Inflammatory macrophage treated with lipopolysaccharide for 4 hours (primary cell): ENCODE measurements at regions not wholly inside any gene's neighbourhood (a gene's known extent, or its start where the extent isn't known, plus 50 kb on each side); places are given as distances from the start of the nearest gene placed in this dataset.

Source experiments
- DNase-seq: peaks from one replicate; pipeline ENCODE4 v3.0.0-alpha.2; 2020

GRCh38 chr18:57991552-57991951, 52.5 kb upstream of the NEDD4L start:
- no peak for DNase-seq

GRCh38 chr18:57989536-57989935, 54.5 kb upstream of the NEDD4L start:
- no peak for DNase-seq

GRCh38 chr18:57984490-57985115, 59.4 kb upstream of the NEDD4L start:
- no peak for DNase-seq

GRCh38 chr18:57983965-57984364, 60.1 kb upstream of the NEDD4L start:
- DNase-seq, result no peak

GRCh38 chr18:57983472-57983871, 60.6 kb upstream of the NEDD4L start:
- DNase-seq, result no peak

GRCh38 chr18:57982372-57983021, 61.5 kb upstream of the NEDD4L start:
- no peak for DNase-seq

- DNase-seq, result no peak
Measured at GRCh38 chr18:57981308-57982028, 62.6 kb upstream of the NEDD4L start.

- DNase-seq, result no peak
Measured at GRCh38 chr18:57980573-57981307, 63.3 kb upstream of the NEDD4L start.

- peak; percentile 61 for DNase-seq
Measured at GRCh38 chr18:57976230-57976773, 67.7 kb upstream of the NEDD4L start.

- peak; percentile 61 for DNase-seq
Measured at GRCh38 chr18:57975805-57976204, 68.2 kb upstream of the NEDD4L start.

GRCh38 chr18:57974585-57975265, 69.3 kb upstream of the NEDD4L start:
- no peak for DNase-seq

GRCh38 chr18:57973889-57974288, 70.1 kb upstream of the NEDD4L start:
- DNase-seq, result no peak

GRCh38 chr18:57970356-57971095, 73.5 kb upstream of the NEDD4L start:
- no peak for DNase-seq

GRCh38 chr18:57969824-57970223, 74.2 kb upstream of the NEDD4L start:
- DNase-seq, result no peak

- DNase-seq, result no peak
Measured at GRCh38 chr18:57965246-57965645, 78.8 kb upstream of the NEDD4L start.

- no peak for DNase-seq
Measured at GRCh38 chr18:57961876-57962505, 82.0 kb upstream of the NEDD4L start.

- DNase-seq, result no peak
Measured at GRCh38 chr18:57961411-57961810, 82.6 kb upstream of the NEDD4L start.

GRCh38 chr18:57959278-57959677, 84.7 kb upstream of the NEDD4L start:
- DNase-seq, result peak; percentile 46

- no peak for DNase-seq
Measured at GRCh38 chr18:57957210-57957609, 86.8 kb upstream of the NEDD4L start.

- DNase-seq, result no peak
Measured at GRCh38 chr18:57956491-57956890, 87.5 kb upstream of the NEDD4L start.

- DNase-seq, result no peak
Measured at GRCh38 chr18:57954935-57955334, 89.1 kb upstream of the NEDD4L start.
